NOMO-1 (cell line): ENCODE measurements at regions not wholly inside any gene's neighbourhood (a gene's known extent, or its start where the extent isn't known, plus 50 kb on each side); places are given as distances from the start of the nearest gene placed in this dataset.

ENCODE experiments used
- DNase-seq, 2 experiments: peaks; one replicate each; lab custom pipeline; 2025; ENCODE audit not compliant: unreplicated experiment in 2 of 2; lab: John Stamatoyannopoulos, UW

GRCh38 chr4:177687117-177687516, 244.9 kb upstream of the AGA start:
- no peak for DNase-seq

GRCh38 chr4:177692907-177693306, 250.7 kb upstream of the AGA start:
- DNase-seq = no peak

- DNase-seq = no peak
Observed at GRCh38 chr4:177696438-177696966, 254.3 kb upstream of the AGA start.

- DNase-seq = no peak
Observed at GRCh38 chr4:177699365-177700213, 257.4 kb upstream of the AGA start.

GRCh38 chr4:177706916-177707315, 264.7 kb upstream of the AGA start:
- no peak for DNase-seq

- no peak for DNase-seq
Observed at GRCh38 chr4:177713454-177713853, 271.2 kb upstream of the AGA start.

GRCh38 chr4:177717407-177717806, 275.2 kb upstream of the AGA start:
- no peak for DNase-seq

- no peak for DNase-seq
Observed at GRCh38 chr4:177718514-177718913, 276.3 kb upstream of the AGA start.

- no peak for DNase-seq
Observed at GRCh38 chr4:177726111-177726510, 283.9 kb upstream of the AGA start.

- DNase-seq = no peak
Observed at GRCh38 chr4:177728361-177729152, 286.3 kb upstream of the AGA start.

- no peak for DNase-seq
Observed at GRCh38 chr4:177729681-177730080, 287.4 kb upstream of the AGA start.

- no peak for DNase-seq
Observed at GRCh38 chr4:177737387-177737940, 295.2 kb upstream of the AGA start.

- DNase-seq = no peak
Observed at GRCh38 chr4:177740563-177740962, 298.3 kb upstream of the AGA start.

GRCh38 chr4:177759729-177760128, 317.5 kb upstream of the AGA start:
- DNase-seq = no peak

- no peak for DNase-seq
Observed at GRCh38 chr4:177761692-177762091, 319.5 kb upstream of the AGA start.

GRCh38 chr4:177769155-177769554, 326.9 kb upstream of the AGA start:
- DNase-seq = no peak

GRCh38 chr4:177770776-177771175, 328.5 kb upstream of the AGA start:
- DNase-seq = no peak

GRCh38 chr4:177771645-177772044, 329.4 kb upstream of the AGA start:
- DNase-seq = no peak

- no peak for DNase-seq
Observed at GRCh38 chr4:177778623-177779022, 336.4 kb upstream of the AGA start.

- DNase-seq = no peak
Observed at GRCh38 chr4:177785000-177785399, 342.8 kb upstream of the AGA start.

GRCh38 chr4:177789610-177790009, 347.4 kb upstream of the AGA start:
- DNase-seq = no peak
